Neuron (in vitro differentiated cells): ENCODE measurements at regions not wholly inside any gene's neighbourhood (a gene's known extent, or its start where the extent isn't known, plus 50 kb on each side); places are given as distances from the start of the nearest gene placed in this dataset.

Experiments
- H2AFZ ChIP-seq: one replicate; pipeline ENCODE4 v1.6.1; 2013; ENCODE audit warnings: low read depth, mild to moderate bottlenecking, inconsistent platforms, low read length, moderate library complexity
- H3K27me3 ChIP-seq: one replicate; pipeline ENCODE4 v1.6.1; 2013; ENCODE audit warnings: low read length; ENCODE audit not compliant: insufficient read depth
- H3K36me3 ChIP-seq: one replicate; pipeline ENCODE4 v1.6.1; 2013; ENCODE audit warnings: low read length; ENCODE audit not compliant: insufficient read depth
- H3K4me1 ChIP-seq: one replicate; pipeline ENCODE4 v1.6.1; 2013; ENCODE audit warnings: low read length; ENCODE audit not compliant: insufficient read depth
- H3K4me3 ChIP-seq: 2 replicates; pipeline ENCODE4 v1.5.1; 2013; ENCODE audit warnings: mild to moderate bottlenecking, low read length, moderate library complexity
- H3K9me3 ChIP-seq: one replicate; pipeline ENCODE4 v1.6.1; 2013; ENCODE audit warnings: low read length

GRCh38 chr6:114449659-114450058 is 106.8 kb upstream of the HS3ST5 start:
- H3K36me3 ChIP-seq: no peaks in the 10 kb centered on the region

GRCh38 chr6:114446342-114446741 is 103.5 kb upstream of the HS3ST5 start:
- Histone ChIP-seq H3K4me1 (no peaks in the 10 kb centered on the region), H3K9me3 (no peaks in the 10 kb centered on the region), H3K27me3 (peaks cover 18% of the 10 kb centered on the region), H2AFZ (no peak overlapping the region), H3K4me3 (no peak overlapping the region), H3K36me3 (no peaks in the 10 kb centered on the region)

More at GRCh38 chr6:114449659-114450058, 106.8 kb upstream of the HS3ST5 start:
- no peak overlapping the region for H3K4me3 ChIP-seq
- H3K4me1 ChIP-seq: no peaks in the 10 kb centered on the region
- H3K27me3 ChIP-seq: peaks cover 13% of the 10 kb centered on the region
- H3K9me3 ChIP-seq: no peaks in the 10 kb centered on the region
- no peak overlapping the region for H2AFZ ChIP-seq

DNA sequence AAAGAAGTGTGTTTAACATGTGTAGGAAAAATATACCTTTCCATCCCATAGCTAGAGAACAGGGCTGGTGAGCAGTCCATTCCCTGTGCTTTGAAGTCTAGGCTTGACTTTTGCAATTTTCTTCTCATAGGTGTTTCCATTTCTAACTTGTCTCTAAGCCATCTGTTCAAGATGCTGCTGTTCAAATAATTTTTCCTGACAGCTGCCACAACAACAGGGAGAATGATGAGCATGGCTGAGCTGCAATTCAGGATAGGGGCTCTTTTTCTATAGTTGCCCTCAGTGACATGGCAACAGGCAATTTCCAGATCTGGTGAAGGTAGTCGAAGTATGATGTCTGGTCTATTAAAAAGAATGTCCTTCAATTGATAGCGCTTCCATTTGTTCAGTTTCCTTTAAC is 103.0 kb upstream of the HS3ST5 start:
- Histone ChIP-seq H2AFZ (no peak overlapping the region), H3K4me1 (no peaks in the 10 kb centered on the region), H3K27me3 (peaks cover 23% of the 10 kb centered on the region), H3K36me3 (no peaks in the 10 kb centered on the region), H3K4me3 (no peak overlapping the region), H3K9me3 (no peaks in the 10 kb centered on the region)

DNA sequence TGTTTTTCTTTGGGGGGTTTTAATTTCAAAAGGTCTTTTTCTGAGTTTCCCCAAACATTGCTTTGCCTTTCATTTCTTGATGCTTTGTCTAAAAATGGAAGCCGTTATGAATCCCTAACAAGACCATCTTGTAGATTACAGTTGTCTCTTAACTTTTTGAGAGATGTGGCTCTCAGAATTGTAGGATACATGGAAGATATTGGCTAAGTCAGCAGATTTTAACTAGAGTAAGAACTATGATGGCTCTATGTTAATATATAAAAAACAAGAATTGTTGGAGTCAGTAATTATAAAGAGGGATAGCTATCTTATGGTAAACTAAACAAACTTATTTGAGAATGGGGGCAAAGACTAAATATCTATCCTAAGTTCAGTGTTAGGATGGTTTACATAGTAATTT is 96.6 kb upstream of the HS3ST5 start:
- H3K4me1 ChIP-seq: no peaks in the 10 kb centered on the region
- no peak overlapping the region for H2AFZ ChIP-seq
- H3K36me3 ChIP-seq: no peaks in the 10 kb centered on the region
- peaks cover 25% of the 10 kb centered on the region for H3K27me3 ChIP-seq
- H3K4me3 ChIP-seq: no peak overlapping the region
- H3K9me3 ChIP-seq: no peaks in the 10 kb centered on the region

DNA sequence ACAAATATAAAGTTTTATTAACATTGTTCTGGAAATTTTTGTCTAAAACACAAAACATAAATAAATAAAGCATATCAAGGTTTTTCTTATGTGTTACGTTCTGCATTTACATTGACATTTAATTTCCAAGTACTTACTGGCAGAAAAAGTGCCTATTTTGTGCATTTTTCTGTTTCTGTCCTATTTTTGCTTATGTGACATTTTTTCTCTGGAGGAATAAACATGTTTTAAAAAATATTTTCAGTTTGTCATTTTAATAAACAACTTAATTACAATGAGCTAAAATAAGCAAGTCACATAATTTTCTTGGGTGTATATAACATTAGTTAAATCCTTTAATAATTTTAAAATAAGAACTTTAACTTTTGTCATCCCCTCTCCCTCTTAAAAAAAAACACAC is 94.4 kb upstream of the HS3ST5 start:
- Histone ChIP-seq H2AFZ (no peak overlapping the region), H3K4me1 (no peaks in the 10 kb centered on the region), H3K36me3 (no peaks in the 10 kb centered on the region), H3K27me3 (peaks cover 24% of the 10 kb centered on the region), H3K4me3 (no peak overlapping the region), H3K9me3 (no peaks in the 10 kb centered on the region)

DNA sequence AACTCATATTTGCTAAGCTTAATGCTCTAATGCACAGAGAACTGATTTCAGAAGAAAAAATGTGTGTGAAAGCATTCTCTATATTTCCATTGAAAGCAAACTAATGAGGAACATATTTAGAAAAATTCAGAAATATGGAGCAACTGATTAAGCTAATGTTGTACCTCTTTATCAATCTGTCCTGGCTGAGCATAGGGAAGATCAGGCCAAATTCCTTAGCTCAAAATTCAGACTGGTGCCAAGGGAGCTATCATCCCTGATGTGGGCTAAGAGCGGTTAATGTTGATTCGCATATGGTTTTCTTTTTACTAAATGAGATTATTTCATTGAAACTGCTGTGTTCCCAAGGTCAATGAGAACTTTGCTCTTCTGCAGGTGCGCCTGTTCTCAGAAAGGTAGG is 93.9 kb upstream of the HS3ST5 start:
- Histone ChIP-seq H3K36me3 (no peaks in the 10 kb centered on the region), H3K27me3 (peaks cover 28% of the 10 kb centered on the region), H3K4me3 (no peak overlapping the region), H3K9me3 (no peaks in the 10 kb centered on the region), H2AFZ (no peak overlapping the region), H3K4me1 (no peaks in the 10 kb centered on the region)

- no peaks in the 10 kb centered on the region for H3K36me3 ChIP-seq
- peaks cover 25% of the 10 kb centered on the region for H3K27me3 ChIP-seq
- H3K4me1 ChIP-seq: peaks cover 3% of the 10 kb centered on the region
- no peak overlapping the region for H2AFZ ChIP-seq
- H3K4me3 ChIP-seq: no peak overlapping the region
- no peaks in the 10 kb centered on the region for H3K9me3 ChIP-seq
Observed at GRCh38 chr6:114435985-114436384, 93.2 kb upstream of the HS3ST5 start.

GRCh38 chr6:114432400-114432799 is 89.6 kb upstream of the HS3ST5 start:
- H3K4me3 ChIP-seq: no peak overlapping the region
- no peaks in the 10 kb centered on the region for H3K36me3 ChIP-seq
- no peaks in the 10 kb centered on the region for H3K9me3 ChIP-seq
- H3K27me3 ChIP-seq: peaks cover 33% of the 10 kb centered on the region
- H3K4me1 ChIP-seq: peaks cover 11% of the 10 kb centered on the region
- no peak overlapping the region for H2AFZ ChIP-seq

GRCh38 chr6:114431641-114432040 is 88.8 kb upstream of the HS3ST5 start:
- Histone ChIP-seq H3K4me1 (peaks cover 11% of the 10 kb centered on the region), H3K27me3 (peaks cover 33% of the 10 kb centered on the region), H2AFZ (no peak overlapping the region), H3K36me3 (no peaks in the 10 kb centered on the region), H3K4me3 (no peak overlapping the region), H3K9me3 (no peaks in the 10 kb centered on the region)

GRCh38 chr6:114430534-114431124 is 87.8 kb upstream of the HS3ST5 start:
- Histone ChIP-seq H3K4me3 (no peak overlapping the region), H3K36me3 (no peaks in the 10 kb centered on the region), H3K9me3 (no peaks in the 10 kb centered on the region), H3K4me1 (peaks cover 11% of the 10 kb centered on the region), H2AFZ (no peak overlapping the region), H3K27me3 (peaks cover 27% of the 10 kb centered on the region)

- Histone ChIP-seq H3K4me3 (no peak overlapping the region), H3K9me3 (no peaks in the 10 kb centered on the region), H3K27me3 (peaks cover 26% of the 10 kb centered on the region)
Observed at GRCh38 chr6:114428341-114428740, 85.5 kb upstream of the HS3ST5 start.

GRCh38 chr6:114421199-114421598 is 78.4 kb upstream of the HS3ST5 start:
- no peaks in the 10 kb centered on the region for H3K9me3 ChIP-seq
- no peak overlapping the region for H3K4me3 ChIP-seq
- H2AFZ ChIP-seq: no peak overlapping the region
- no peaks in the 10 kb centered on the region for H3K36me3 ChIP-seq
- H3K27me3 ChIP-seq: peaks cover 10% of the 10 kb centered on the region
- H3K4me1 ChIP-seq: peaks cover 7% of the 10 kb centered on the region

More at GRCh38 chr6:114428341-114428740, 85.5 kb upstream of the HS3ST5 start:
- peaks cover 11% of the 10 kb centered on the region for H3K4me1 ChIP-seq
- no peaks in the 10 kb centered on the region for H3K36me3 ChIP-seq
- no peak overlapping the region for H2AFZ ChIP-seq

DNA sequence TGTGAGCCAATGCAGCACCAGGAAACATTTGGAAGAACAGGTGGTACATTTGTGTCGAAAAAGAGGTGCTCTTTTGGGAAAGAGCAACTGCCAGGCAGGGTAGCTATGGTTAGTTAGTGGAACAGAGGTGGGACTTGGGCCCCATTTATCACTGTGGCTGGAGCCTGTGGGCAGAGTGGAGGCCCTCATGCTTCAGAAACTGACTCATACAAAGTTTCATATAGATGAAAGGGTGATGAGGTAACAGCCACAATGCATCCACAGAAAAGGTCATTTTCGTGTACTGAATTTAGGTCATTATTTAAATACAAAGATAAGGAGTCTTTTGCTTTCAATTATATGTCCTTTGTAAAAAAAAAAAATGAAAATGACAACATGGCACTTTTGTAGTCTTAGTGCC is 76.4 kb upstream of the HS3ST5 start:
- H3K27me3 ChIP-seq: peaks cover 10% of the 10 kb centered on the region
- no peak overlapping the region for H2AFZ ChIP-seq
- no peaks in the 10 kb centered on the region for H3K9me3 ChIP-seq
- H3K36me3 ChIP-seq: no peaks in the 10 kb centered on the region
- H3K4me3 ChIP-seq: no peak overlapping the region
- peaks cover 7% of the 10 kb centered on the region for H3K4me1 ChIP-seq

GRCh38 chr6:114418304-114418972 is 75.6 kb upstream of the HS3ST5 start:
- Histone ChIP-seq H3K9me3 (no peaks in the 10 kb centered on the region), H3K27me3 (peaks cover 10% of the 10 kb centered on the region), H3K4me1 (peaks cover 7% of the 10 kb centered on the region), H3K36me3 (no peaks in the 10 kb centered on the region), H3K4me3 (no peak overlapping the region), H2AFZ (no peak overlapping the region)
